Endothelial cell of umbilical vein (primary cell): ENCODE measurements at regions not wholly inside any gene's neighbourhood (a gene's known extent, or its start where the extent isn't known, plus 50 kb on each side); places are given as distances from the start of the nearest gene placed in this dataset.

Source experiments
- BruUV-seq: library from RNA; stranded (reverse); fragments of 400-500 nt; replicated peaks from 2 replicates; lab custom pipeline; 2021; lab: Mats Ljungman, UMichigan
- CTCF ChIA-PET: fragments of 300-600, 350-600 bp; sonication (Branson Sonifier 250); formaldehyde crosslinking; loops from one replicate; lab custom pipeline; 2021; ENCODE audit warnings: antibody characterized with exemption, inconsistent platforms; lab: Charles Lee
- POLR2A ChIA-PET: fragments of 300-600, 350-600 bp; sonication (Branson Sonifier 250); formaldehyde crosslinking; loops from one replicate; lab custom pipeline; 2021; ENCODE audit warnings: antibody characterized with exemption, inconsistent platforms; lab: Charles Lee
- DNase-seq: peaks from one replicate; pipeline ENCODE4 v3.0.0-alpha.2; 2011; ENCODE audit warnings: low read depth, low spot score
- FAIRE-seq: peaks from 2 replicates; lab custom pipeline; 2011; peaks lifted over from hg19 to GRCh38; lab: Jason Lieb, UNC
- H2AFZ ChIP-seq: 2 replicates; pipeline ENCODE4 v1.6.0; 2012; ENCODE audit warnings: low read depth, low read length, control low read depth, inconsistent platforms
- H3K27ac ChIP-seq: 2 replicates; pipeline ENCODE4 v1.5.1; 2011; ENCODE audit warnings: low read depth, mild to moderate bottlenecking, control low read depth, low read length, moderate library complexity; ENCODE audit not compliant: insufficient read depth
- H3K27me3 ChIP-seq, 2 experiments: 2 replicates each; pipeline versions ENCODE4 v1.6.0 to v1.6.1; 2011; ENCODE audit warnings: low read length in 2 of 2, mixed read lengths in 1 of 2; ENCODE audit not compliant: control insufficient read depth in 2 of 2, insufficient read depth in 2 of 2
- H3K36me3 ChIP-seq, 2 experiments: 2 replicates in 1 of 2; 3 replicates in 1 of 2; pipeline ENCODE4 v1.5.1; 2011; ENCODE audit warnings: low read length in 2 of 2, mild to moderate bottlenecking in 1 of 2, moderate library complexity in 1 of 2; ENCODE audit not compliant: control insufficient read depth in 2 of 2, insufficient read depth in 2 of 2; ENCODE audit errors: extremely low read depth in 1 of 2
- H3K4me1 ChIP-seq: 3 replicates; pipeline ENCODE4 v1.5.1; 2011; ENCODE audit warnings: mild to moderate bottlenecking, low read length; ENCODE audit not compliant: control insufficient read depth, insufficient read depth; ENCODE audit errors: extremely low read depth
- H3K4me2 ChIP-seq: 2 replicates; pipeline ENCODE4 v1.6.1; 2011; ENCODE audit warnings: low read length, control low read depth, mixed read lengths; ENCODE audit not compliant: insufficient read depth
- H3K4me3 ChIP-seq, 3 experiments: fragments of 200-600 bp in 1 of 3; sonication (generic), shearing (Covaris generic) in 1 of 3; replicated peaks in 1 of 3; 2 replicates each; pipeline ENCODE4 v1.5.1; 2011 to 2016; ENCODE audit warnings: control low read depth in 3 of 3, low read length in 3 of 3, mild to moderate bottlenecking in 2 of 3, inconsistent platforms in 1 of 3, low read depth in 1 of 3, moderate library complexity in 1 of 3; ENCODE audit not compliant: insufficient read depth in 1 of 3
- H3K79me2 ChIP-seq: 2 replicates; pipeline ENCODE4 v1.6.0; 2012; ENCODE audit warnings: low read length, inconsistent platforms; ENCODE audit not compliant: control insufficient read depth, insufficient read depth
- H3K9ac ChIP-seq: replicated peaks from 2 replicates; pipeline ENCODE3; 2011; ENCODE audit warnings: low read length, control low read depth; ENCODE audit not compliant: insufficient read depth; ENCODE audit errors: extremely low read depth
- H3K9me1 ChIP-seq: replicated peaks from 3 replicates; pipeline ENCODE4 v1.6.0; 2011; ENCODE audit warnings: mild to moderate bottlenecking, low read length; ENCODE audit not compliant: control insufficient read depth, insufficient read depth; ENCODE audit errors: extremely low read depth
- H3K9me3 ChIP-seq: replicated peaks from 2 replicates; pipeline ENCODE4 v1.5.1; 2012; ENCODE audit warnings: low read length, inconsistent platforms; ENCODE audit not compliant: control insufficient read depth, insufficient read depth
- H4K20me1 ChIP-seq: replicated peaks from 2 replicates; pipeline ENCODE3; 2011; ENCODE audit warnings: mild to moderate bottlenecking, low read length; ENCODE audit not compliant: control insufficient read depth, insufficient read depth; ENCODE audit errors: extremely low read depth
- EZH2 ChIP-seq: IDR thresholded peaks from 2 replicates; pipeline ENCODE4 v1.6.1; 2012; ENCODE audit warnings: borderline replicate concordance, low read depth, mild to moderate bottlenecking, moderate library complexity, low read length, inconsistent platforms; ENCODE audit not compliant: severe bottlenecking
- FOS ChIP-seq: IDR thresholded peaks from 2 replicates; pipeline ENCODE4 v1.6.1; 2011; ENCODE audit warnings: mild to moderate bottlenecking, low read length, moderate library complexity, borderline replicate concordance; ENCODE audit not compliant: insufficient read depth
- GATA2 ChIP-seq: IDR thresholded peaks from 2 replicates; pipeline ENCODE4 v1.7.0; 2011; ENCODE audit warnings: low read depth, mild to moderate bottlenecking, moderate library complexity, mixed read lengths, low read length; ENCODE audit not compliant: insufficient read length, insufficient read depth
- JUN ChIP-seq: IDR thresholded peaks from 2 replicates; pipeline ENCODE4 v1.6.1; 2011; ENCODE audit warnings: borderline replicate concordance, low read depth; ENCODE audit not compliant: insufficient read length, insufficient read depth
- MYC ChIP-seq: IDR thresholded peaks from one replicate; pipeline ENCODE4 v1.6.1; 2011; ENCODE audit warnings: mild to moderate bottlenecking, low read depth, low read length
- POLR2A ChIP-seq: IDR thresholded peaks from 2 replicates; pipeline ENCODE4 v1.6.1; 2012; ENCODE audit warnings: low read depth, mild to moderate bottlenecking, control low read depth, low read length
- POLR2AphosphoS5 ChIP-seq: IDR thresholded peaks from 2 replicates; pipeline ENCODE4 v1.6.1; 2012; ENCODE audit warnings: low read depth, mild to moderate bottlenecking, control low read depth, low read length, moderate library complexity; ENCODE audit not compliant: insufficient read depth
- dilution Hi-C: fragments of 300-500 bp; cut with MboI; formaldehyde crosslinking; loops from one replicate; pipeline ENCODE4 v1.15.0; 2019; ENCODE audit warnings: low sequenced_read_pairs; ENCODE audit not compliant: extremely low pct_ligation_motif_present
- intact Hi-C: fragments of 100-400 bp; cut with micrococcal nuclease; formaldehyde crosslinking; loops from one replicate; pipeline ENCODE4 v1.10.0; 2022
- TF ChIP-seq, protein P1 (sequence below), 2 donors: IDR thresholded peaks; 1 replicate in 1 of 2; 2 replicates in 1 of 2; pipeline ENCODE4 v1.5.1; 2011; ENCODE audit warnings: low read length in 2 of 2, mild to moderate bottlenecking in 2 of 2, moderate library complexity in 2 of 2, control low read depth in 1 of 2, inconsistent platforms in 1 of 2, low read depth in 1 of 2; ENCODE audit not compliant: insufficient read depth in 1 of 2; ENCODE audit errors: extremely low read depth in 1 of 2
- TF ChIP-seq, protein P2 (sequence below): IDR thresholded peaks from 2 replicates; pipeline ENCODE4 v1.6.1; 2011; ENCODE audit not compliant: insufficient read depth, insufficient read length

DNA sequence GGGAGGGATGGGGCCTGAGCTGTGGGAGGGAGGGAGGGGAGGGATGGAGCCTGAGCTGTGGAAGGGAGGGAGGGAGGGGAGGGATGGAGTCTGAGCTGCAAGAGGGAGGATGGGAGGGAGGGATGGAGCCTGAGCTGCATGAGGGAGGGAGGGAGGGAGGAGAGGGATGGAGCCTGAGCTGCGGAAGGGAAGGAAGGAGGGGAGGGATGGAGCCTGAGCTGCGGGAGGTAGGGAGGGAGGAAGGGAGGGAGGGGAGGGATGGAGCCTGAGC is 124.0 kb upstream of the ERCC6L2 start:
- ChIA-PET POLR2A (no interaction called here), CTCF (interaction anchor here (0.8 kb wide), 1 partner anchor 485 kb away, joined by 3 read pairs; no protein-coding TSS in a partner anchor)
- no peak overlapping the region for H3K4me2 ChIP-seq
- no peak for FAIRE-seq
- no peak overlapping the region for H3K4me3 ChIP-seq
- no peak overlapping the region for H2AFZ ChIP-seq
- H3K9ac ChIP-seq, result no peak overlapping the region
- no peaks in the 10 kb centered on the region for H3K27me3 ChIP-seq
- no peak overlapping the region for H3K27ac ChIP-seq
- no peaks in the 10 kb centered on the region for H4K20me1 ChIP-seq
- intact Hi-C loops (no loop called here), dilution Hi-C loops (no loop called here)
- H3K4me1 ChIP-seq, result no peaks in the 10 kb centered on the region
- H3K9me1 ChIP-seq, result no peaks in the 10 kb centered on the region
- TF ChIP-seq JUN (no peak), POLR2A (no peak), EZH2 (no peak), POLR2AphosphoS5 (no peak), FOS (no peak), MYC (no peak), GATA2 (no peak)
- TF ChIP-seq, protein P1, sequence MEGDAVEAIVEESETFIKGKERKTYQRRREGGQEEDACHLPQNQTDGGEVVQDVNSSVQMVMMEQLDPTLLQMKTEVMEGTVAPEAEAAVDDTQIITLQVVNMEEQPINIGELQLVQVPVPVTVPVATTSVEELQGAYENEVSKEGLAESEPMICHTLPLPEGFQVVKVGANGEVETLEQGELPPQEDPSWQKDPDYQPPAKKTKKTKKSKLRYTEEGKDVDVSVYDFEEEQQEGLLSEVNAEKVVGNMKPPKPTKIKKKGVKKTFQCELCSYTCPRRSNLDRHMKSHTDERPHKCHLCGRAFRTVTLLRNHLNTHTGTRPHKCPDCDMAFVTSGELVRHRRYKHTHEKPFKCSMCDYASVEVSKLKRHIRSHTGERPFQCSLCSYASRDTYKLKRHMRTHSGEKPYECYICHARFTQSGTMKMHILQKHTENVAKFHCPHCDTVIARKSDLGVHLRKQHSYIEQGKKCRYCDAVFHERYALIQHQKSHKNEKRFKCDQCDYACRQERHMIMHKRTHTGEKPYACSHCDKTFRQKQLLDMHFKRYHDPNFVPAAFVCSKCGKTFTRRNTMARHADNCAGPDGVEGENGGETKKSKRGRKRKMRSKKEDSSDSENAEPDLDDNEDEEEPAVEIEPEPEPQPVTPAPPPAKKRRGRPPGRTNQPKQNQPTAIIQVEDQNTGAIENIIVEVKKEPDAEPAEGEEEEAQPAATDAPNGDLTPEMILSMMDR (IDR thresholded peaks at IDR 0.05; ENCODE audit: extremely low read depth in 1 of 2, insufficient read depth in 1 of 2, low read depth in 1 of 2, low read length in 2 of 2), result no peak
- TF ChIP-seq, protein P2, sequence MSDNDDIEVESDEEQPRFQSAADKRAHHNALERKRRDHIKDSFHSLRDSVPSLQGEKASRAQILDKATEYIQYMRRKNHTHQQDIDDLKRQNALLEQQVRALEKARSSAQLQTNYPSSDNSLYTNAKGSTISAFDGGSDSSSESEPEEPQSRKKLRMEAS, result no peak
- H3K79me2 ChIP-seq, result no peaks in the 10 kb centered on the region
- no peaks in the 10 kb centered on the region for H3K36me3 ChIP-seq
- no peak for DNase-seq
- BruUV-seq, result no TSS peak
- no peaks in the 10 kb centered on the region for H3K9me3 ChIP-seq
